Superior temporal gyrus (tissue), 1 donor: ENCODE measurements at regions not wholly inside any gene's neighbourhood (a gene's known extent, or its start where the extent isn't known, plus 50 kb on each side); places are given as distances from the start of the nearest gene placed in this dataset.

Experiments
- DNase-seq: peaks from one replicate; pipeline ENCODE4 v3.0.0-alpha.2; 2016; ENCODE audit errors: extremely low spot score

DNA sequence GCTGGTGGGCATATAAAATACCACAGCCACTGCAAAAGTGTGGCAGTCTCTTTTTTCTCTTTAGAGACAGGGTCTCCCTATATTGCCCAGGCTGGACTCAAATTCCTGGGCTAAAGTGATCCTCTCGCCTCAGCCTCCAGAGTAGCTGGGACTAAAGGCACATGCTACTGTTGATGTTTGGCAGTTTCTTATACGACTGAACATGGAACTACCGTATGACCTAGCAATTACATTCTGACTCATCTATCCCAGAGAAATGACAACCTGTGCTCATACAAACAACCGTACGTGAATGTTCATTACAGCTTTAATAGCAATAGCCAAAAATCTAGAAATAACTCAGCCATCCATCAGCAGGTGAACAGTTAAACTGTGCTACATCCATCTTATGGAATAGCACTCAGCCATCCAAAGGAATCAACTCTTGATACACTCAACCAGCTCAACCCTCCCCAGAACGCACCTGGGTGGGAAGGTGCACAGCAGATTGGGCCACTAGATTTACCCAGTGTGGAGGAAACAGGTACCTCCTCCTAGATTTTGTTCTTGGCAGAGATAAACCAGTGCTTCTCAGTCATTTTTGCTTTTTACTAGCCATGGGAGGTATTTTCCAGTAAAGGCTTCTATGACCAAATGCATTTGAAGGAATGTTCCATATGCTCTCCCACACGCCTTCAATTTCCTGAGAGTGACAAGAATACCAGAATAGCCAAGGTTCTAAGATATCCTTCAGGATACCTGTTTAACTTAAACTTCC, 130.5 kb downstream of the MED15 start:
- no peak for DNase-seq

DNA sequence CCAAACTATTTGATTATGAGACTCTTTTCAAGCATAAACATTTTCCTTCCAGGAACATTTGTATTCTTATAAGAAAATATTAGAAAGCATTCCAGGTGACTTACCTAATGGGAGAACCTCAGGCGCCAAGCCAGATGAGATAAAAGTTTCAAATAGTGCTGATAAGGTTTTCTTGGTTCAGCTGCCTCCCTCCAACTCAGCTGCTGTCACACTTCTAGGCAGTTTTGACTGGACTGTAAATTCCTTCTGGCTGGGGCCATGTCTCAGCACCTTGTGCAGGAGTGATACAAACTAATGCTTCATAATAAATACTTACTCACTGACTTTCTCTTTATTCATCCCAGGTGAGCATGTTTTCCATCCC, 131.1 kb downstream of the MED15 start:
- no peak for DNase-seq

GRCh38 chr22:20639343-20639742, 131.9 kb downstream of the MED15 start:
- DNase-seq: no peak

DNA sequence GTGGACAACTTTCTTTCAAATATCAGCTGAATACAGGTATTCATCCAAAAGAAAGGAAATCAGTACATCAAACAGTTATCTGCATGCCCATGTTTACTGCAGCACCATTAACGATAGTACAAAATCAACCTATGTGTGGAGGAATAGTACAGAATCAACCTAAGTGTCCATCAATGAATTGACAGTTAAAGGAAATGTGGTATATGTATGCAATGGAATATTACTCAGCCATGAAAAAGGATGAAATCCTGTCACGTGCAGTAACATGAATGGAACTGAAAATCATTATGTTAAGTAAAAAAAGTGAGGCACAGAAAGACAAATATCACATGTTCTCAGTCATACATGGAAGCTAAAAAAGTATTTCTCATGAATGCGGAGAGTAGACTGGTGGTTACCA, 132.3 kb downstream of the MED15 start:
- no peak for DNase-seq

DNA sequence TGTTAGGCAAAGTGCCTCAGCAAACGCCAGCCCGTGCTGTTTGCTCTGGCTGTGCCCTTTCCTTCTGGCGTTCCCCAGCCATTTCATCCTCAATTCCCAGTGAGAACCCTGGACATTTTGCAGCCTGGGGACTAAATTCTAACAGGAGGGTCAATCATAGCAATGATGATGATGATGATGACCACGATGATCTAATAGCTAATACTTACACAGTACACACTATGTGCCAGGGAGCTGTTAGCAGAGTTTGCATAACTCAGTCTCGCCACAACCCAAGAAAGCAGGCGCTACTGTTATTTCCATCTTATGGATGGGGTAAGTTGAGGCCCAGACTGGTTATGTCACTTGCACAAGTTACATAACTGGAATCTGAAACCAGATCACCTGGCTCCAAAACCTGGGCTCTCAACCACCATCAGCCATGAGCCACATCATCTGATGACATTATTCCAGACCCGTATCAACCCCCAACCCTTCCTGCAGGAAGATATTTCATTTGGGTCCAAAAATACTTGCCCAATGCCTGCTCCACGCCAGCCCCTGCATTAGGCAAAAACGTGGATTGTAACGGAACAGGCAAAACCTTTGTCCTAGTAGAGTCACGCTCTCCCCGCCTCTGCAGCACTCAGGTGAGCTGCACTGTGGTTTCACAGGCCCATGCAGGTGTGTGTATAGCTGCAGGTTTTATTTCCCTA, 132.6 kb upstream of the SERPIND1 start:
- no peak for DNase-seq

- no peak for DNase-seq
Measured at GRCh38 chr22:20641919-20642579, 131.9 kb upstream of the SERPIND1 start.

DNA sequence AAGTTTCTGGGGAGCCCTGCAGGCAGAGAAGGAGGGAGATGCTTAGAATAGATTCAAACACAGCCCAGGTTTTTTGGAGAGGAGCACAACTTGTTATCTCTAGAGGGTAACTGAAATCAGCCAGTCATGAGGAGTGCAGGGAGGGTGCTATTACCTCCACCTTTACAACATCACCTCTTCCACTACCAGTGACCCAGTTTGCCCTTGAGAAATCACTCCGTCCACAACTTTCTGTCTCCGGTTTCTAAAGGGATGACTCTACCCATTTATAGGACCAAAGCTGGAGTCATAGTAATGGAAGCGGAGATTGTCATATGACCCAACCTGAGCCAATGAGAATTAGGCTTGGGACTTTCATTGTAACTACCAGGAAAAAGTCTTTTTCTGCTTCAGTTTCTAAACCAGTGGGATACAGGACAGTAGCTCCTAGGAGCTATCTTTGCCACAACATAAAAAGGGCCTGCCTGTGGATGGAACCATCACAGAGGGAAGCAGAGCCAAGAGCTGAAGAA, 131.2 kb upstream of the SERPIND1 start:
- DNase-seq: no peak

- DNase-seq: no peak
Measured at GRCh38 chr22:20644071-20644642, 129.8 kb upstream of the SERPIND1 start.

DNA sequence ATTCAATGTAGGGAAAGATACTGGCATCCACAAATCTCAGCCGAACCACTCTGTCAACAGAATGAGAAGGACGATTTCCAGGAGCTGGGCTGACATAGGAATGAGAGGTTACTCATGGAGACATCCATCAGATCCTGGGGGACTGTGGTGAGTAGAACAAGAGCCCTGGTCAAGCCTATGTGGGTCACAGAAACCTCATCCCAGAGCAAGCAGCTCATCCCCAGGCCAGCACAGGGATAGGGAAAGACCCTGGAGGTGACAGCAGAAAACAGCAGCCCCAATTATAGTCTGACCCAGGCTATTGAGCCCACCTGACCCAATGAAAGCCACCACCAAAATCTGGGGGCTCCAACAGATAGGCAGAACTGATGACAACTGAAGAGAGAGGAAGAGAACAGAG, 128.0 kb upstream of the SERPIND1 start:
- DNase-seq: no peak

- no peak for DNase-seq
Measured at GRCh38 chr22:20646415-20646814, 127.5 kb upstream of the SERPIND1 start.

GRCh38 chr22:20646906-20647305, 127.0 kb upstream of the SERPIND1 start:
- DNase-seq: no peak

- no peak for DNase-seq
Measured at GRCh38 chr22:20647586-20648305, 126.2 kb upstream of the SERPIND1 start.

DNA sequence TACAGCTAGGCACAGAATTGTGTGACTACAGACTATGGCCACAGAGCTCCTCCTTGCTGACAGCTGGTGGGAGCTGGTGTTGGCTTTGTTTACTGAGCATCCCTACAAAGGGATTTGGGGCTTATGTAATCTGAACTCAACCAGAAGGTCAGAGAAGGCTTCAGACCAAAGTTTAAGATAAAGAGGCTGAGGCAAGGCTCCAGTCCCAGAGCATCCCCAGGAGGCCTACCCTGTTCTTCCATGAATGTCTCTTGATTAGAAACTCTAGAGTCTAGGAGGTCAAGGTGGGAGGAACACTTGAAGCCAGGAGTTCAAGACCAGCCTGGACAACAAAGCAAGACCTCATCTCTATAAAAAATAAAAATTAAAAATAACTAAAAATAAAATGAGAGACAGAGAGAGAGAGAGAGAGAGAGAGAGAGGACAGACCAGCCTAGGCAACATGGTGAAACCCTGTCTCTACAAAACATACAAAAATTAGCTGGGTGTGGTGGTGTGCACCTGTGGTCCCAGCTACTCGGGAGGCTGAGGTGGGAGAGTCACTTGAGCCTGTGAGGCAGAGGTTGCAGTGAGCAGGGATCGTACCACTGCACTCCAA, 125.5 kb upstream of the SERPIND1 start:
- DNase-seq: no peak

GRCh38 chr22:20650294-20651207, 123.4 kb upstream of the SERPIND1 start:
- no peak for DNase-seq

DNA sequence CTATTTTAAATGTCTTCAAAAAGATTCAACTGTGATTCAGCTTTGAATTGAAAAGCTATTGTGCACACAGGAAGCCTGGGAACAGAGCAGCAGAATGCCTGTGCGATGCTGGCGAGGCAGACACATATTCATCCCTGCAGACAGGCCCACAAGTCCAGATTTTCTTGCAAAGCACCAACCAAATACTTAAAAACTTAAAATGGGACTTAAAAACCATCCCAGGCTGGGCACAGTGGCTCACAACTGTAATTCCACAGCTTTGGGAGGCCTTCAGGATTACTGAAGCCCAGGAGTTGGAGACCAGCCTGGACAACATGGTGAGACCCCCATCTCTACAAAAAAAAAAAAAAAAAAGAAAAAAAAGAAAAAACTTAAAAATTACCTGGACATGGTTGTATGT, 122.6 kb upstream of the SERPIND1 start:
- no peak for DNase-seq

DNA sequence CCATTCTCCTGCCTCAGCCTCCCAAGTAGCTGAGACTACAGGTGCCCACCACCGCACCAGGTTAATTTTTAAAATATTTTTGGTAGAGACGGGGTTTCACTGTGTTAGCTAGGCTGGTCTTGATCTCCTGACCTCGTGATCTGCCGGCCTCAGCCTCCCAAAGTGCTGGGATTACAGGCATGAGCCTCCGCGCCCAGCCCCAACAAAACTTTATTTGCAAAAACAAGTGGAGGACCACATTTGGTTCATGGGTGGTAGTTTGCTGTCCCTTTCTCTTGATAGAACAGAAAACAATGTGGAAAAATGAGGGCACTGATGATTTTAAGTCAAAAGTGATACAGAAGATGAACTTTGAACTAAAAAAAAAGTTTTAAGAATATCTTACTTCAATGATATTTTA, 121.8 kb upstream of the SERPIND1 start:
- DNase-seq: no peak

- DNase-seq: no peak
Measured at GRCh38 chr22:20652582-20652981, 121.3 kb upstream of the SERPIND1 start.

- DNase-seq: no peak
Measured at GRCh38 chr22:20653012-20653794, 120.7 kb upstream of the SERPIND1 start.

- DNase-seq: no peak
Measured at GRCh38 chr22:20653795-20654342, 120.0 kb upstream of the SERPIND1 start.
